Activated CD4-positive, alpha-beta T cell treated with anti-CD3 and anti-CD28 coated beads, Interleukin-2, amount 10 ng/mL, durations not matched to agents 24 days and 14 days (primary cell): ENCODE measurements at regions not wholly inside any gene's neighbourhood (a gene's known extent, or its start where the extent isn't known, plus 50 kb on each side); places are given as distances from the start of the nearest gene placed in this dataset.

Source experiments
- DNase-seq: peaks from one replicate; pipeline ENCODE4 v3.0.0; 2022
- H3K27ac Mint-ChIP-seq: one replicate; pipeline ENCODE4 v1.8.0; 2022; ENCODE audit warnings: mild to moderate bottlenecking, mixed read lengths
- H3K27me3 Mint-ChIP-seq: one replicate; pipeline ENCODE4 v1.8.0; 2022; ENCODE audit warnings: mixed read lengths
- H3K36me3 Mint-ChIP-seq: one replicate; pipeline ENCODE4 v1.8.0; 2022; ENCODE audit warnings: low read depth, mild to moderate bottlenecking, mixed read lengths
- H3K4me1 Mint-ChIP-seq: one replicate; pipeline ENCODE4 v1.8.0; 2021; ENCODE audit warnings: mixed read lengths
- H3K4me3 Mint-ChIP-seq: one replicate; pipeline ENCODE4 v1.8.0; 2022; ENCODE audit warnings: mild to moderate bottlenecking, moderate library complexity, mixed read lengths
- H3K9me3 Mint-ChIP-seq: one replicate; pipeline ENCODE4 v1.8.0; 2021; ENCODE audit warnings: mixed read lengths
- intact Hi-C: fragments of 100-400 bp; cut with micrococcal nuclease; formaldehyde crosslinking; loops from one replicate; pipeline ENCODE4 v1.15.1; 2023

GRCh38 chr12:126534495-126534894, 1469.3 kb downstream of the AACS start:
- Mint-ChIP-seq H3K4me1 (no peaks in the 10 kb centered on the region), H3K9me3 (peaks cover 7% of the 10 kb centered on the region), H3K36me3 (no peaks in the 10 kb centered on the region), H3K4me3 (no peak overlapping the region), H3K27ac (no peak overlapping the region), H3K27me3 (no peaks in the 10 kb centered on the region)
- intact Hi-C loops = no loop called here
- DNase-seq = no peak

DNA sequence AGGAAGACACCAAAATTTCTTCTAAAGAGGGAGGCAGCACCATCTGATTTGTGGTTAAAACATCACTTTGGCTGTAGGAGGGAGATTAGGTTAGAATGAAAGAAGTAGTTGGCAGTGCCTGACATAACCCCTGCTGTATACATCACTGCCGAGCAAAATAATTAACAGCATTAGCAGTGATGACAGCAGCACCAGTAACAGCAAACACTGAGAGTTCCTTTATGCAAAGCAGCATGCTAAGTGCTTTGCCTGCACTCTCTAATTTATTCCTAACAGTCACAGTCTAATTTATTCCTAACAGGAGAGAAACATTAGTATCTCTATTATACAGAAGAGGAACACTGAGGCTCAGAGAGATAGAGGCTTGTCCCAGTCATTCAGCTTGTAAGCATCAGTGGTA, 1469.7 kb downstream of the AACS start:
- Mint-ChIP-seq H3K4me3 (no peak overlapping the region), H3K36me3 (no peaks in the 10 kb centered on the region), H3K27me3 (no peaks in the 10 kb centered on the region), H3K4me1 (no peaks in the 10 kb centered on the region), H3K9me3 (peaks cover 7% of the 10 kb centered on the region), H3K27ac (no peak overlapping the region)
- intact Hi-C loops = no loop called here
- DNase-seq = no peak

DNA sequence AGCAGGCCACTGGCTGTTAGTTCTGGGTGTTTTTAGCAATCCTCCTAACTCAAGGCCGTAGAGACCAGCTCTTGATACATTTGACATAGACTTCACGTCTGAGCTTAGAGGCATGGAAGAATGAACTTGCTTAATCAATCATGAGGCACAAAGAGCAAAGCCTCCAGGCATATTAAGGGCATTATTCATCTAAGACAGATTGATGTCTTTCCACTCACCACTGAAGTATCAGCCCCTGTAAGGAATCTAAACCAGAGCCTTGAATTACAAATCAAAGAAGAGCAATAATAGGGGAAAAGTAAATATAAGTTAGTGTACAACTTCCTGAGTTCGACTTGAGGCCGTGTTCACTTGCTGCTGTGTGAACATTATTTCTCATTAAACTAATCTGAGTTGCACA, 1470.7 kb downstream of the AACS start:
- Mint-ChIP-seq H3K4me1 (no peaks in the 10 kb centered on the region), H3K9me3 (peaks cover 7% of the 10 kb centered on the region), H3K36me3 (no peaks in the 10 kb centered on the region), H3K27ac (no peak overlapping the region), H3K27me3 (no peaks in the 10 kb centered on the region), H3K4me3 (no peak overlapping the region)
- intact Hi-C loops = no loop called here
- no peak for DNase-seq

- intact Hi-C loops = no loop called here
- Mint-ChIP-seq H3K27ac (no peak overlapping the region), H3K9me3 (peaks cover 7% of the 10 kb centered on the region), H3K4me1 (no peaks in the 10 kb centered on the region), H3K36me3 (no peaks in the 10 kb centered on the region), H3K27me3 (no peaks in the 10 kb centered on the region), H3K4me3 (no peak overlapping the region)
- no peak for DNase-seq
These were observed 1472.8 kb downstream of the AACS start for GRCh38 chr12:126537961-126538530.

GRCh38 chr12:126538888-126539287, 1473.7 kb downstream of the AACS start:
- H3K36me3 Mint-ChIP-seq = no peaks in the 10 kb centered on the region
- intact Hi-C loops = no loop called here
- DNase-seq = no peak
- no peaks in the 10 kb centered on the region for H3K4me1 Mint-ChIP-seq
- H3K27ac Mint-ChIP-seq = no peak overlapping the region
- H3K9me3 Mint-ChIP-seq = peaks cover 7% of the 10 kb centered on the region
- no peak overlapping the region for H3K4me3 Mint-ChIP-seq
- H3K27me3 Mint-ChIP-seq = no peaks in the 10 kb centered on the region

- H3K9me3 Mint-ChIP-seq = peaks cover 3% of the 10 kb centered on the region
- no peaks in the 10 kb centered on the region for H3K36me3 Mint-ChIP-seq
- DNase-seq = no peak
- no peak overlapping the region for H3K4me3 Mint-ChIP-seq
- no peaks in the 10 kb centered on the region for H3K4me1 Mint-ChIP-seq
- no peak overlapping the region for H3K27ac Mint-ChIP-seq
- intact Hi-C loops = no loop called here
- H3K27me3 Mint-ChIP-seq = no peaks in the 10 kb centered on the region
These were observed 1480.2 kb downstream of the AACS start for GRCh38 chr12:126545411-126545810.

DNA sequence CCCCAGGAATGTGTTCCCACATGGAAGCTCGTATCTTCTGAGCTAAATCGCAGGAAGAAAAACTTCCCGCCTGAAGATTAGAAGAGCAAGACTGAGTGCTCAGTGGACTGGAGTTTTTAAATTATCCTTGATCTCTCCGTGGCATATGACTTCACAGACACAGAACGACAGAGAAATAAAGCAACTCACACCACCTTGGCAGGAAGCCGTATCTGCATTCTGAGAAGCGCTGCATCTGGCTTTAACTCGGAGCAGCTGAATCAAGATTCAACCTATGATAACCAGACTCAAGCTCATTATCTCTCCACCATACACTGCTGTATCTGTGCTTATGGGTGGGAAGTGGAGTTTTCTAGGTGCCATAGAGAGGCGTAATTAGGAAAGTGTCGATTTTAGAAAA, 1482.7 kb downstream of the AACS start:
- Mint-ChIP-seq H3K4me3 (no peak overlapping the region), H3K4me1 (no peaks in the 10 kb centered on the region), H3K27me3 (no peaks in the 10 kb centered on the region), H3K27ac (no peak overlapping the region), H3K36me3 (no peaks in the 10 kb centered on the region), H3K9me3 (peaks cover 3% of the 10 kb centered on the region)
- no peak for DNase-seq
- intact Hi-C loops = no loop called here

GRCh38 chr12:126551869-126552268, 1486.6 kb downstream of the AACS start:
- intact Hi-C loops = no loop called here
- no peak overlapping the region for H3K4me3 Mint-ChIP-seq
- no peaks in the 10 kb centered on the region for H3K4me1 Mint-ChIP-seq
- no peaks in the 10 kb centered on the region for H3K36me3 Mint-ChIP-seq
- H3K27me3 Mint-ChIP-seq = no peaks in the 10 kb centered on the region
- H3K27ac Mint-ChIP-seq = no peak overlapping the region
- no peak for DNase-seq
- H3K9me3 Mint-ChIP-seq = peaks cover 7% of the 10 kb centered on the region

DNA sequence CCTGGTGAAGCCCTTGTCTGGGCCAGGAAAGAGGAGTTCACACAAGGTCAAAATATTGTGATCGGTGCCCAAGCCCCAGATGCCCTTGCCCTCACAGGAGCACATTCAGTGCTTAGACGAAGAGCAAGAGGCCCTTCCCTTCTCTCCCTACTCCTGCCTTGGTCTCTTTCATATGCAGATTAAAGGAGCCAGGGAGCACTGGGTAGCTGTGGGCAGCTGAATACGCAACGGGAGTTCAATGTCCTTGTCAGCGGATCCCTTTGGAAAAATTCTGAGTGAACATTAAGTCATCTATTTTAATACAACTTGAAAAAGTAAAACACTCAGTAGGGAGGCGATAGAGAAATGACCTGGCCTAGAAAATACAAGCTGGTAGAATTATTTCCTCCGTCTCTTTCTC, 1489.4 kb downstream of the AACS start:
- intact Hi-C loops = no loop called here
- Mint-ChIP-seq H3K27me3 (no peaks in the 10 kb centered on the region), H3K4me1 (no peaks in the 10 kb centered on the region), H3K27ac (no peak overlapping the region), H3K9me3 (peaks cover 7% of the 10 kb centered on the region), H3K36me3 (no peaks in the 10 kb centered on the region), H3K4me3 (no peak overlapping the region)
- no peak for DNase-seq

- no peak overlapping the region for H3K27ac Mint-ChIP-seq
- no peak overlapping the region for H3K4me3 Mint-ChIP-seq
- no peaks in the 10 kb centered on the region for H3K36me3 Mint-ChIP-seq
- intact Hi-C loops = no loop called here
- H3K4me1 Mint-ChIP-seq = no peaks in the 10 kb centered on the region
- DNase-seq = no peak
- peaks cover 14% of the 10 kb centered on the region for H3K9me3 Mint-ChIP-seq
- no peaks in the 10 kb centered on the region for H3K27me3 Mint-ChIP-seq
These were observed 1492.4 kb downstream of the AACS start for GRCh38 chr12:126557659-126558058.

DNA sequence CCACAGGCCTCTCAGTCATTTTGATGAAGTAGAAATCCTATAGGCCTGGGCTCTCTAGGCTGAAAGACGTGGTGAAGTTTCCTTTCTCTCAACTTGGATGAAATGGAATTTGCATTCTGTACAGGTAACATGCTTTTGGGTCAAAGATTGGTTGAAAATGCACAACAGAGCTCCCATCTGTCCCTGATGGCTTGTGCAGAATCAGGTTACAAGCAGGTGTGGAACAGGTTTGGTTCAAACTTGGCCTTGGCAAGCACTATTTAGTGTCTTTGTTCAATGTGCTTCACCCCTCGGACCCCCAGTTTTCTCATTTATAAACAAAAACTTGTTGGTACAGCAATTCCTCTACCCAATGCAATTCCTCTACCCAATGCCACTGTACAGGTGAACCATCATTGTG, 1493.0 kb downstream of the AACS start:
- no peak for DNase-seq
- no peaks in the 10 kb centered on the region for H3K36me3 Mint-ChIP-seq
- H3K9me3 Mint-ChIP-seq = peaks cover 17% of the 10 kb centered on the region
- intact Hi-C loops = no loop called here
- no peak overlapping the region for H3K4me3 Mint-ChIP-seq
- H3K4me1 Mint-ChIP-seq = no peaks in the 10 kb centered on the region
- no peaks in the 10 kb centered on the region for H3K27me3 Mint-ChIP-seq
- no peak overlapping the region for H3K27ac Mint-ChIP-seq

GRCh38 chr12:126558810-126559209, 1493.6 kb downstream of the AACS start:
- Mint-ChIP-seq H3K27me3 (no peaks in the 10 kb centered on the region), H3K36me3 (no peaks in the 10 kb centered on the region), H3K4me3 (no peak overlapping the region), H3K4me1 (no peaks in the 10 kb centered on the region), H3K9me3 (peaks cover 22% of the 10 kb centered on the region), H3K27ac (no peak overlapping the region)
- intact Hi-C loops = no loop called here
- DNase-seq = no peak

DNA sequence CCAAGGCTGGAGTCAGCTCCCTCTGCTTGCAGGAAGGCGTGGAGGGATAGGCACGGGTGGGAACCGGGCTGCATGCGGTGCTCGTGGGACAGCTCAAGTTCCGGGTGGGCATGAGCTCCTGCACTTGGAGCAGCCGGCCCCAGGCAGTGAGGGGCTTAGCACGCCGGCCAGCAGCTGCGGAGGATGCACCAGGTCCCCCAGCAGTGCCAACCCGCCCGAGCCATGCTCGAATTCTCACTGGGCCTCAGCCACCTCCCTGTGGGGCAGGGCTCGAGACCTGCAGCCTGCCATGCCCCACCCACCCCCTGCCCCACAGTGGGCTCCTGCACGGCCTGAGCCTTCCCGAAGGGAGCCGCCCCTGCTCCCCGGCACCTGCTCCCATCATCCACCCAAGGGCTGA, 1501.8 kb downstream of the AACS start:
- DNase-seq = no peak
- Mint-ChIP-seq H3K27ac (no peak overlapping the region), H3K36me3 (no peaks in the 10 kb centered on the region), H3K27me3 (no peaks in the 10 kb centered on the region), H3K4me1 (peaks cover 2% of the 10 kb centered on the region), H3K9me3 (peaks cover 12% of the 10 kb centered on the region), H3K4me3 (no peak overlapping the region)
- intact Hi-C loops = no loop called here

- Mint-ChIP-seq H3K4me1 (peaks cover 4% of the 10 kb centered on the region), H3K27ac (no peak overlapping the region), H3K27me3 (no peaks in the 10 kb centered on the region), H3K4me3 (no peak overlapping the region), H3K9me3 (peaks cover 3% of the 10 kb centered on the region), H3K36me3 (no peaks in the 10 kb centered on the region)
- intact Hi-C loops = no loop called here
- no peak for DNase-seq
These were observed 1504.5 kb downstream of the AACS start for GRCh38 chr12:126569706-126570105.

GRCh38 chr12:126570566-126570965, 1505.3 kb downstream of the AACS start:
- intact Hi-C loops = no loop called here
- H3K36me3 Mint-ChIP-seq = no peaks in the 10 kb centered on the region

More at GRCh38 chr12:126570566-126570965, 1505.3 kb downstream of the AACS start:
- DNase-seq = no peak
- Mint-ChIP-seq H3K27me3 (no peaks in the 10 kb centered on the region), H3K4me1 (peaks cover 4% of the 10 kb centered on the region), H3K4me3 (no peak overlapping the region), H3K9me3 (peaks cover 3% of the 10 kb centered on the region), H3K27ac (no peak overlapping the region)
